H1 (cell line): ENCODE measurements at regions not wholly inside any gene's neighbourhood (a gene's known extent, or its start where the extent isn't known, plus 50 kb on each side); places are given as distances from the start of the nearest gene placed in this dataset.

Source experiments
- CTCF ChIA-PET: fragments of 300-600 bp; sonication (Branson Sonifier 250); formaldehyde crosslinking; loops from one replicate; lab custom pipeline; 2021; ENCODE audit not compliant: partially characterized antibody; lab: Charles Lee
- POLR2A ChIA-PET: fragments of 300-600 bp; sonication (Branson Sonifier 250); formaldehyde crosslinking; loops from one replicate; lab custom pipeline; 2021; ENCODE audit warnings: inconsistent platforms; ENCODE audit not compliant: partially characterized antibody; lab: Charles Lee
- DNase-seq, 2 experiments: peaks; one replicate each; pipeline versions ENCODE4 v3.0.0 to v3.0.0-alpha.2; 2010 to 2022; ENCODE audit warnings: low spot score in 2 of 2, low read depth in 1 of 2, mixed read lengths in 1 of 2
- FAIRE-seq: peaks from 2 replicates; lab custom pipeline; 2011; peaks lifted over from hg19 to GRCh38; lab: Jason Lieb, UNC
- H2AFZ ChIP-seq: 2 replicates; pipeline ENCODE4 v1.8.1; 2012; ENCODE audit warnings: low read length, inconsistent platforms
- H2AK5ac ChIP-seq: 2 replicates; pipeline ENCODE4 v1.6.1; 2013; ENCODE audit warnings: low read depth, low read length
- H2BK120ac ChIP-seq: replicated peaks from 2 replicates; pipeline ENCODE3; 2013; ENCODE audit warnings: low read depth, low read length, inconsistent platforms
- H2BK12ac ChIP-seq: 2 replicates; pipeline ENCODE4 v1.6.1; 2013; ENCODE audit warnings: low read depth, low read length
- H2BK15ac ChIP-seq: 2 replicates; pipeline ENCODE4 v1.6.1; 2013; ENCODE audit warnings: low read length
- H2BK20ac ChIP-seq: 2 replicates; pipeline ENCODE4 v1.6.1; 2013; ENCODE audit warnings: low read length
- H2BK5ac ChIP-seq: 2 replicates; pipeline ENCODE4 v1.6.1; 2013; ENCODE audit warnings: low read depth, low read length
- H3K14ac ChIP-seq: 2 replicates; pipeline ENCODE4 v1.6.1; 2013; ENCODE audit warnings: inconsistent platforms; ENCODE audit not compliant: insufficient read length
- H3K18ac ChIP-seq: 2 replicates; pipeline ENCODE4 v1.6.1; 2013; ENCODE audit warnings: low read length; ENCODE audit errors: extremely low read depth
- H3K23ac ChIP-seq: 2 replicates; pipeline ENCODE4 v1.6.1; 2013; ENCODE audit warnings: inconsistent platforms; ENCODE audit not compliant: insufficient read length
- H3K23me2 ChIP-seq: 2 replicates; pipeline ENCODE4 v1.6.1; 2013; ENCODE audit warnings: low read depth, low read length
- H3K27ac ChIP-seq: 2 replicates; pipeline ENCODE4 v1.6.1; 2011; ENCODE audit warnings: low read depth, low read length, inconsistent platforms
- H3K27me3 ChIP-seq, 4 experiments: replicated peaks in 1 of 4; 1 replicate in 1 of 4; 2 replicates in 3 of 4; pipeline versions ENCODE4 v1.6.1 to v1.8.1; 2011 to 2013; ENCODE audit warnings: low read length in 3 of 4, mild to moderate bottlenecking in 3 of 4, inconsistent platforms in 2 of 4, mixed read lengths in 2 of 4, moderate library complexity in 1 of 4; ENCODE audit not compliant: control insufficient read depth in 3 of 4, insufficient read depth in 3 of 4; ENCODE audit errors: extremely low read depth in 1 of 4
- H3K36me3 ChIP-seq, 4 experiments: 2 replicates each; pipeline versions ENCODE4 v1.6.1 to v1.8.1; 2011 to 2013; ENCODE audit warnings: mild to moderate bottlenecking in 4 of 4, low read length in 3 of 4, moderate library complexity in 2 of 4, control low read depth in 1 of 4, inconsistent platforms in 1 of 4; ENCODE audit not compliant: insufficient read depth in 4 of 4, control insufficient read depth in 2 of 4
- H3K4ac ChIP-seq: replicated peaks from 2 replicates; pipeline ENCODE3; 2013; ENCODE audit warnings: low read length, low read depth, mixed read lengths, inconsistent platforms; ENCODE audit not compliant: insufficient read length
- H3K4me1 ChIP-seq, 4 experiments: replicated peaks in 1 of 4; 1 replicate in 1 of 4; 2 replicates in 3 of 4; pipeline versions ENCODE4 v1.6.1 to v1.8.1; 2011 to 2013; ENCODE audit warnings: low read length in 3 of 4, inconsistent platforms in 2 of 4, mixed read lengths in 1 of 4; ENCODE audit not compliant: insufficient read depth in 4 of 4, control insufficient read depth in 3 of 4
- H3K4me2 ChIP-seq, 2 experiments: 2 replicates each; pipeline versions ENCODE4 v1.6.1 to v1.8.1; 2011 to 2013; ENCODE audit warnings: low read depth in 2 of 2, low read length in 2 of 2, control low read depth in 1 of 2, inconsistent platforms in 1 of 2, mild to moderate bottlenecking in 1 of 2; ENCODE audit not compliant: insufficient read depth in 1 of 2
- H3K4me3 ChIP-seq, 4 experiments: fragments of 200-600, 300-600 bp in 1 of 4; sonication (generic), shearing (Covaris generic), sonication (Bioruptor Twin) in 1 of 4; 2 replicates each; pipeline versions ENCODE4 v1.5.1 to v1.8.1; 2011 to 2016; ENCODE audit warnings: low read length in 4 of 4, low read depth in 3 of 4, control low read depth in 2 of 4, inconsistent platforms in 2 of 4, mild to moderate bottlenecking in 2 of 4, mixed read lengths in 1 of 4, moderate library complexity in 1 of 4; ENCODE audit not compliant: insufficient read depth in 2 of 4; ENCODE audit errors: extremely low read depth in 1 of 4
- H3K56ac ChIP-seq: replicated peaks from 2 replicates; pipeline ENCODE3; 2013; ENCODE audit warnings: low read depth, mild to moderate bottlenecking, mixed read lengths, low read length, inconsistent platforms; ENCODE audit not compliant: insufficient read length
- H3K79me1 ChIP-seq: 2 replicates; pipeline ENCODE4 v1.6.1; 2013; ENCODE audit warnings: low read depth, low read length, control low read depth
- H3K79me2 ChIP-seq, 2 experiments: 2 replicates each; pipeline versions ENCODE4 v1.6.1 to v1.8.1; 2012 to 2013; ENCODE audit warnings: low read length in 2 of 2, mild to moderate bottlenecking in 2 of 2, inconsistent platforms in 1 of 2; ENCODE audit not compliant: insufficient read depth in 2 of 2, control insufficient read depth in 1 of 2
- H3K9ac ChIP-seq, 4 experiments: replicated peaks in 1 of 4; 1 replicate in 1 of 4; 2 replicates in 3 of 4; pipeline versions ENCODE4 v1.6.1 to v1.8.1; 2011 to 2013; ENCODE audit warnings: low read depth in 3 of 4, low read length in 3 of 4, control low read depth in 2 of 4, mild to moderate bottlenecking in 2 of 4, moderate library complexity in 2 of 4, inconsistent platforms in 1 of 4; ENCODE audit errors: extremely low read depth in 1 of 4
- H3K9me3 ChIP-seq, 2 experiments: 2 replicates each; pipeline versions ENCODE4 v1.6.1 to v1.8.1; 2012 to 2013; ENCODE audit warnings: mild to moderate bottlenecking in 2 of 2, moderate library complexity in 2 of 2, control low read depth in 1 of 2, inconsistent platforms in 1 of 2, low read depth in 1 of 2, low read length in 1 of 2, mixed read lengths in 1 of 2; ENCODE audit not compliant: insufficient read depth in 2 of 2
- H4K20me1 ChIP-seq, 2 experiments: replicated peaks in 1 of 2; 2 replicates each; pipeline versions ENCODE3 to v1.8.1; 2011 to 2013; ENCODE audit warnings: inconsistent platforms in 2 of 2, low read length in 2 of 2, mild to moderate bottlenecking in 1 of 2; ENCODE audit not compliant: insufficient read depth in 2 of 2, control insufficient read depth in 1 of 2
- H4K5ac ChIP-seq: 2 replicates; pipeline ENCODE4 v1.6.1; 2013; ENCODE audit warnings: low read length, low read depth, mixed read lengths, inconsistent platforms; ENCODE audit not compliant: insufficient read length
- H4K8ac ChIP-seq: 2 replicates; pipeline ENCODE4 v1.8.0; 2013; ENCODE audit warnings: mild to moderate bottlenecking, moderate library complexity, low read length, inconsistent platforms; ENCODE audit not compliant: insufficient read depth; ENCODE audit errors: extremely low read depth
- H4K91ac ChIP-seq: replicated peaks from 2 replicates; pipeline ENCODE3; 2013; ENCODE audit warnings: low read length, mixed read lengths, inconsistent platforms; ENCODE audit not compliant: insufficient read length
- FOSL1 ChIP-seq: IDR thresholded peaks from 2 replicates; pipeline ENCODE4 v1.6.1; 2011; ENCODE audit warnings: mild to moderate bottlenecking, low read depth, low read length, moderate library complexity; ENCODE audit not compliant: insufficient read depth
- PHF8 ChIP-seq: fragments of 200-600 bp; sonication (generic); conservative IDR thresholded peaks from 2 replicates; pipeline ENCODE4 v1.7.1; 2012; ENCODE audit warnings: low read depth, mild to moderate bottlenecking, inconsistent platforms, low read length, moderate library complexity
- POLR2A ChIP-seq, 2 experiments: IDR thresholded peaks; 1 replicate in 1 of 2; 2 replicates in 1 of 2; pipeline ENCODE4 v1.6.1; 2011; ENCODE audit warnings: low read depth in 2 of 2, low read length in 2 of 2, mild to moderate bottlenecking in 2 of 2; ENCODE audit errors: control extremely low read depth in 1 of 2
- RNF2 ChIP-seq: fragments of 200-900, 300-1000 bp; sonication (generic); IDR thresholded peaks from 2 replicates; pipeline ENCODE4 v1.7.1; 2016; ENCODE audit warnings: borderline replicate concordance, low read depth, mild to moderate bottlenecking, antibody characterized with exemption, low read length; ENCODE audit not compliant: poor library complexity, severe bottlenecking; ENCODE audit errors: missing control alignments
- ZNF274 ChIP-seq: IDR thresholded peaks from 2 replicates; pipeline ENCODE4 v1.7.0; 2012; ENCODE audit warnings: low read length, borderline replicate concordance; ENCODE audit errors: extremely low read depth
- WGBS, 2 experiments: shearing (Covaris generic) in 1 of 2; methylation state at CpG; one replicate each; pipeline versions ENCODE4 v1.1.6 to v1.1.7; 2013 to 2015; ENCODE audit warnings: low lambda C conversion rate in 2 of 2, mixed read lengths in 2 of 2, inconsistent platforms in 1 of 2, low coverage in 1 of 2, missing lambda C conversion rate in 1 of 2; ENCODE audit not compliant: insufficient replicate concordance in 2 of 2, insufficient coverage in 1 of 2, insufficient read length in 1 of 2; ENCODE audit errors: extremely low coverage in 1 of 2, missing lambda C conversion rate in 1 of 2; 5-methylcytosine and 5-hydroxymethylcytosine counted together

DNA sequence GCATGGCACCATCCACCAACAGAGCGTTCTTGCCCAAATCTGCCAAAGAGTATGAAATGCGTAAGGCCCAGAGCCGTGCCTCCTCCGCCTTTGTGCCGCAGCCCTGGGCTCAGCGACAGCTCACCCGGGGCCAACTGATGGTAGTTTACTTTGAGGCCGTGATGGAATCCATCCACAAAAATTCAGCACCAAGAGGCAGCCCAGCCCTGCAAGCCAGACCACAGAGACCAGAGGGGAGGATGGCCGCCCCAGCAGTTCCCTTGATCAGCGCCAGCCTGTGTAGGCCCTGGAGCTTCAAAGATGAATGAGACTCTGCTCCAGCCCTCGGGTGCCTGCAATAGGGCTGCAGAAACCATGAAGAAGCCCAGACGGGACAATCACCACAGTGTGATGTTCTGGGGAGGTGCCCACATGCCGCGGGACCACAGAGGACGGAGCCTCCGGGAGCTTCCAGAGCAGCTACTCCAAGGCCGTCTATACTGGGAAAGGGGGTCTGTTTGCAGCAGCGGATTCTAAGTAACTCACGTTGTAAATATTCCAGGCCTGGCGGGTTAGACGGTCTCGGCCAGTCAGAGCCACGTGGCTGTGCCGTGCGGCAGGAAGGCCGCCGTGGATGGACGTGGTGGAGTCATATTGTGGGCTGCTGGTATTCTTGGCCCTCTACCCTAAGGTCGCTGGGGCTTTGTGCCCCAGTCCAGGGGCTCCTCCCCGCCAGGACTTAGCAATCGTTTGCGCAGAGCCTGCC, 80.3 kb downstream of the RBFOX3 start:
- CTCF ChIA-PET: interaction anchor here (0.6 to 0.9 kb wide), 2 partner anchors 12 to 137 kb away, joined by 3 read pairs; no protein-coding TSS in a partner anchor
- H4K8ac ChIP-seq: no peak overlapping the region; the same call in 1 of the 2 replicates
- peaks cover 5 to 21% (median 15%) of the 10 kb centered on the region in 4 experiments for H3K4me1 ChIP-seq
- no peak overlapping the region for H4K5ac ChIP-seq
- no peak overlapping the region for H3K23ac ChIP-seq
- DNase-seq (no peak), FAIRE-seq (no peak)
- no peak overlapping the region for H3K4me3 ChIP-seq
- no peak overlapping the region for H3K56ac ChIP-seq
- H3K79me2 ChIP-seq: no peaks in the 10 kb centered on the region
- H3K9me3 ChIP-seq: no peaks in the 10 kb centered on the region
- H2BK120ac ChIP-seq: no peak overlapping the region
- H3K27ac ChIP-seq: no peak overlapping the region
- H2BK12ac ChIP-seq: no peak overlapping the region
- no peak overlapping the region for H3K18ac ChIP-seq
- H2BK5ac ChIP-seq: no peak overlapping the region
- H3K4me2 ChIP-seq: no peak overlapping the region
- H4K91ac ChIP-seq: no peak overlapping the region
- no peak overlapping the region for H2AFZ ChIP-seq
- no peaks in the 10 kb centered on the region for H3K79me1 ChIP-seq
- no peaks in the 10 kb centered on the region for H3K23me2 ChIP-seq
- H4K20me1 ChIP-seq: peaks cover 0 to 2% of the 10 kb centered on the region in 2 experiments
- POLR2A ChIA-PET: no interaction called here
- 90% methylated on average over 30 of the region's 32 CpGs; no CpG with 5 or more reads in 1 of the 2 experiments for WGBS, 2 experiments
- H3K36me3 ChIP-seq: no peaks in the 10 kb centered on the region
- H2BK20ac ChIP-seq: no peak overlapping the region; the same call in 1 of the 2 replicates
- H3K4ac ChIP-seq: no peak overlapping the region
- peaks cover 0 to 4% (median 0%) of the 10 kb centered on the region in 4 experiments; a peak in 1 of 7 replicates for H3K27me3 ChIP-seq
- no peak overlapping the region for H3K9ac ChIP-seq
- no peak overlapping the region for H3K14ac ChIP-seq
- no peak overlapping the region for H2BK15ac ChIP-seq
- no peak overlapping the region for H2AK5ac ChIP-seq
- no peak for TF ChIP-seq ZNF274
- TF ChIP-seq PHF8: no peak
- no peak for TF ChIP-seq POLR2A (IDR thresholded peaks at IDR 0.05; ENCODE audit: control extremely low read depth in 1 of 2, low read depth in 2 of 2, low read length in 2 of 2)
- no peak for TF ChIP-seq RNF2
- no peak for TF ChIP-seq FOSL1
